HG03520 (cell line): ENCODE measurements at regions not wholly inside any gene's neighbourhood (a gene's known extent, or its start where the extent isn't known, plus 50 kb on each side); places are given as distances from the start of the nearest gene placed in this dataset.

Experiments
- ATAC-seq: cut with Tn5 transposase; IDR thresholded peaks from one replicate; pipeline ENCODE4 v1.9.1; 2021; ENCODE audit warnings: mild to moderate bottlenecking, moderate library complexity; ENCODE audit not compliant: unreplicated experiment

DNA sequence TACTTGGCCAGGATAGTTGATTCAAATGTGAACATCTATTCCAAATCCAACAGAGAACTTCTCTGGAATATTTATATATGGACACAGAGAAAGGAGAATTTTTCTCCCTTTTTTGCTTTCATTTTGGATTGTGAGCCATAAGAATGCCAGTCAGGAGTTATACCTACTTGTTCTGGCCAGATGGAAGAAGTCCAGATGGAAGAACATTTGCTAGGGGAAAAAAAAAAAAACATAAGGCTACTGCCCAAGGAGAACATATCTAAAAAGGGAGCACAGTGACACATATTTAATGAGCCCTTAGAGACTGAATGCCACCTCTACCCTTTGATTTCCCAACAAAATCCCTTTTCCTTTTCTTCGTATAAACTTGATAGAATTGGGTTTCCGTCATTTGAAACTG is 61.7 kb upstream of the PPP2R2B start:
- ATAC-seq, result no peak

DNA sequence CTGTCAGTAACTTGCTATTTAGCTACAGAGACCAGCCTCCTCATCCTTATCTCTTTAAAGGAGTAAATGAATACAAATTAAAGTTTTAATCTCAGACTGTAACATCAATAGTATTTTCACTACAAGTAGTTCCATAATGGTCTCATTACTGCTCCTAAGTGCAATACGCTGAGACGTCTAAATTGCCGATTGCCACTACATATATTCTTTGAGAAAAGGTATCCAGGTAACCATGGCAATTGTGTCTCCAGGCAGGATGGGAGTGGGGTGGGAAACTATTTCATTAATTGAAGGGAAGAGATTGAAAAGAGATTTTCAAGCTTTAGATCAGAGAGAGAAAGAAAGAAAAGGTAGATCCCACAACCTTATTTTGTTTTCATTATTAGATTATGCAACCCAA is 65.5 kb upstream of the PPP2R2B start:
- no peak for ATAC-seq

- no peak for ATAC-seq
Observed at GRCh38 chr5:146944764-146945616, 66.4 kb upstream of the PPP2R2B start.

- ATAC-seq, result no peak
Observed at GRCh38 chr5:146945617-146946084, 67.1 kb upstream of the PPP2R2B start.

- peak; percentile 71 for ATAC-seq
Observed at GRCh38 chr5:146947181-146947941, 68.8 kb upstream of the PPP2R2B start.

DNA sequence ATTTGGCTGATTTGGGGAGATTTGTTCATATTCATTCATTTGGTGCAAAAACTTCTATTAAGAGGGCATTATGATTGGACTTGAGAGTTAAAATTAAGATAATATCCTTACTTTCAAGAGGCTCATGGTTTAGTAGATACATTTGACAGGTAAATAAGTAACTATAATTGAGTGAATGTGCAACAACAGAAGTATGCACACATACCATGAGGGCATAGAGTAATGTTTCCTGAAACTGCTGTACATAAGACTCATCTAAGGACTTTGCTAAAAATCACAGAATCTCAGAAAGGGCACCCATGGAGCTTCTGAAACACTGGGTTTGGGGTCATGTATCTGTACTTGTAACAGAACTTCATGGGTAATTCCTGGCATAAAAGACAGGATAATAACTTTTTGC is 70.1 kb upstream of the PPP2R2B start:
- no peak for ATAC-seq

- no peak for ATAC-seq
Observed at GRCh38 chr5:146952168-146952567, 73.6 kb upstream of the PPP2R2B start.

DNA sequence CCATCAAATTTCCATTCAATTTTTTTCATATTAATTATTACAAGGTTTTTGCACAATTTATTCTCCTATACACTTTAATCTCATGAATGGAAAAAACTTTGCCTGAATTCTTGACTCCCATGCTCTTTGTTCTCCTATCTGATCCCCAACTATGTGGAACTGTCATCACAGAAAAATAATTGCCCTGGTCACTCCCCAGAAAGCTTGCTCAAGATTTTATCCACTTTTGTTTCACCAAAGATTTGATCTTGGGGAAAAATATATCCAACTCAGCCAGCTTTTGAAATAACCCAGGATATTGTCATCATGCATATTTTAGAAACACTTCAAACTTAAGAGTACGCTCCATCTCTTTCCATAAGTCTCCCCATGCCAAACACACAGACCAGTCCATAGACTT is 77.7 kb upstream of the PPP2R2B start:
- no peak for ATAC-seq

DNA sequence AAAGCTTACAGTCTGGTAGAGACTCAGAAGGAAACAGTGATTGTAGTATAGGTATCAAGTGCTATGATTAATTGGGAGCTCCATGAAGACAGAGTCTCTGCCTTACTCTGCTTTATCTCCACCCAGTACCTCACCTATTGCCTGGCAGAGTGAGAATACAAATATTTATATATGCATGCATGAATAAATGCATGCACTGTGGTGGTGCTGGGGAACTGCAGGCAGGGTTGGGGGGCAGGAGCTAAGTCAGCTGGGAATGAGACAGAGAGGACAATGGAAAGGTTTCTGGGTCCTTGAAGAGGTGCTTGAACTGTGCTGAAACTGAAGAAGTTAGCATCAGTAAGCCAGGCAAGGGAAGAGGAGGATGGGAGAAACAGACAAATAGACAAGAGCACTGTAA is 80.8 kb upstream of the PPP2R2B start:
- no peak for ATAC-seq

DNA sequence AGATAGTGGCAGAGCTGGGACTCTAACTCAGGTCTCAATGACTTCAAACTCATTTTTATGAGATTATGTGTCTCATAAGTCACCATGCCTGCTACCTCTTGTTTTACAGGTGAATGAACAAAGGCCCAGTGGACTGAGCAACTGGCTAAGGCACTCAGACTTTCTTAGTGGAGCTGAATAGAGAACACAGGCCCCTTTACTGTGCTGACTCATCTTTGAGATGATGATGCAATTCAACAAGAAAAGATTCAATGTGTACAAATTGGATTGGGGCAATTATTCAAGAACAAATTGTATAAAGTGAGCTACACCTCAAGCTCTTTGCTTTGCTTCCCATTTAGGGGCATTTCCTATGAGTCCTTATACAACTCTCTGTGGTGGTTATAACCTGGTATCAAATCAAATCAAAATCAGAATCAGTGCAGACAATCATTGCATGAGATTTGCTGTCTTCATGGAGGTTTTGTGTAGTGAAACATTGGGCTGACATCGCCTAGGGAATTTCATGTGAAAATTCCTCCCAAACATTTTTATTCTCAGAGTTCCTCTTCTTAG is 84.3 kb upstream of the PPP2R2B start:
- no peak for ATAC-seq

DNA sequence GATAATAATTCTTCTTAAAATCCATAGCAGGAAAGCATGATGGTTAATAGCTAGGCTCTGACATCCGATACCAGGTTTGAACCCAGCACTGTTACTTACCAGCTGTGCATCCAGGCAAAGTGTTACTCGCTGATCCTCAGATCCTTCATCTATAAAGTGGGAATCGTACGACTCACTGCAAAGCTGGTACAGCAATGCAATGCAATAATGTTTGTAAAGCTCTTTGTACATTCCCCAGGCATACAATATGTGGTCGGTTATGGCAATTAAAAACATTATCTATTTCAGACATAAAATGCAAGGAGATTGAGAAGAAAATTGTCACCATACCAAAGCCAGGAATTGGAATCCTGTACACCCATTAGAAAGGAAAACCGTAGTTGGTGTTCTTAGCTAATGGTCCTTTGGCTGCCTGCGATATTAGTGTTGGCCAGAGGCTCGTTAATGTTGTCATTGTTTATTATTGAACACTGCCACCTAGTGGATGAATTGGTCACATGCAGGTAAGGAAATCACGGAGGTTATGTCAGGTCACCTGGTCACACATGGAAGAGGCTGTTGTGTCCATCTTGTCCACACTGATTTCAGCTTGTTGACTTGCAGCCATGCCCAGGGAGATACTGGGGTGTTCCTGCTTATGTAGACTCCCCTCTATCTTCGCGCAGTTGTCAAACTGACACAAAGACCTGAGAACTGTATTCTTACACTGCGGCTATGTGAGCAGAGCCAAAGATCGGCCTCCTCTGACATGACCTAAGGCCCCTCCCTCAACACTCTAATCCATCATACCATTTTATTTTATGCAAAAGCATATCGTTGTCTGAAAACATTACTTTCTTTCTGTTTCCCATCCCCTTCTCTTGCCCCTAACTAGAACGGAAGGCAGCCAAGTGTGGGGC is 87.5 kb upstream of the PPP2R2B start:
- peak; percentile 98 for ATAC-seq

DNA sequence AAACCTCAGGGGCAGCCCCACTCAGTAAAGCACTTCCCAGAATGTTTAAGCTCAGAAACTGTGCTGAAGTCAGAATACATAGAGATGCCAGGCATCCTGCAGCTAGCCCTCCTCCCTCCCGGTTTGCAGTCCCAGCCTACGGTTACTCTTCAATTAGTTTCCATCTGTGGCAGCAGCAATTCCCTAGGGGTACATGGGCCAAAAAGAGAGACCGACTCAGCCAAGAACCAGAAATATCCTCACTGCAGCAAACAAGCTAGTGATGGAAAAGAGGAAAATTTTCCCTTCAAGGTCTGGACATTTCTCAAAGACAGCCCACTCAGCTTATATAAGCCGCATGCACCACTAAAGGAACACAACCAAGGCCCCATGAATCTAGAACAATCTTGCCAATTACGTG is 89.1 kb upstream of the PPP2R2B start:
- ATAC-seq, result no peak

DNA sequence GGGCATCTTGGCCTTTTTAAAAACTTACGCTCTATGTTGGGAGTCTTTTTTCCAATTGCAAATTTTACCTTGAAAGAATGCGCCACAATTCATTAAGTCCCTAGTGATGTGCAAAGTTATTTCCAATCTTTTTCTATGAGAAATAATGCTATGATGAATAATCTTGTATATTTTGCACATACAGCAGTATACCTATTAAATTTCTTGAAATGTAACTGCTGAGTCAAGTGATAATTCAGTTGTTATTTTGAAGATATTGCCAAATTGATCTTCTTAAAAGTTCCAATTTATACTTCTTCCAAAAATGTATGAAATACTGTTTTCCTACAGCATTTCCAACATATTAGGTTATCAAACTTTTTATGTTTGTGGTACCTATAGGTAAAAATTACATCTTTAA is 92.8 kb upstream of the PPP2R2B start:
- ATAC-seq, result no peak

DNA sequence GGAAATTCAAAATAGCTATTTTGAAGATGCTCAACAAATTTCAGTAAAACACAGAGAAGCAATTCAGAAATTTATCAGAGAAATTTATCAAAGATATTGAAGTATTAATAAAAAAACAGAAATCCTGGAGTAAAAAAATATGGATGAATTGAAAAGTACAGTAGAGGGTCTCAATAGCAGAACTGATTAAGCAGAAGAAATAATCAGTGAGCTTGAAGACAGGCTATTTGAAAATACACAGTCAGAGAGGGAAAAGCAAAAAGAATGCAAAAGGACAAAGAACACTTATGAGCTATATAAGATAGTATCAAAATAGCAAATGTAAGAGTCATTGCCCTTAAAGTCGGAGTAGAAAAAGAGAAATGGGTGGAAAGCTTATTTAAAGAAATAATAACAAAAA is 107.9 kb upstream of the PPP2R2B start:
- ATAC-seq, result no peak

GRCh38 chr5:146993876-146994530 is 115.4 kb upstream of the PPP2R2B start:
- ATAC-seq, result no peak

DNA sequence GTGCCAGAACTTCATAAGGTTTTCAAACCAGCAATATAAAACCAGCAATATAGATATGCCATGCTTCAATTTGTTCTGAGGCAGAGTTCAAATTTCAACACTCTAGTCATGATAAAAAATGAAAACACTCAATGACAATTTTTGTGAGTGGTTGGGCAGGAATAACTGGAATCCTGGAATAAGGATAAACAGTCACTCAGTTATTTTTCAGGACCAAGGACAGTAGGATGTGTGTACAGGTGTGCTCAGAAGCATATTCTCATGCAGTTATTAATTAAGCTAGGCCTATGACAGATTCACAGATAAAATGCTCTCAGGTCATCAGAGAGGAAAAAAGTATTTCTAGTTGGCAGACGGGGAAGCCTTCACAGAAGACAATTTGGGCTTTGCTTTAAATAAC is 117.3 kb upstream of the PPP2R2B start:
- ATAC-seq, result no peak

DNA sequence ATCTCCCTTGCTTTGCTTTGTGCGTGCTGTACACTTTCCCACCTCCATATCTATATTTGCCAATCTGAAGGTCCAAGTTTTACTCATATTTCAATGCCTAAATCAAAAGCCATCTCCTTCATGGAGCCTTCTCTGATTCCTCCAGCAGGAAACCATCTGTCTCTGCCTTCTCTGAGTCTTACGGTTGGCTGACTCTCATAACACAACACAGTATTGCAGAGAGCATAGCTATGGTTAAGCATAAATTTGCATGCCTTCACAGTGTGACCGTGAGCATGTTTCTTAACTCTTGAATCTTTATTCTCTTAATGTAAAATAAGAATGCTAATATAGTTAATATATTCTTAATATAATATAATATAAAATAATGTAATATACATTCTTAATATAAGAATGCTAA is 136.8 kb upstream of the PPP2R2B start:
- ATAC-seq, result no peak

DNA sequence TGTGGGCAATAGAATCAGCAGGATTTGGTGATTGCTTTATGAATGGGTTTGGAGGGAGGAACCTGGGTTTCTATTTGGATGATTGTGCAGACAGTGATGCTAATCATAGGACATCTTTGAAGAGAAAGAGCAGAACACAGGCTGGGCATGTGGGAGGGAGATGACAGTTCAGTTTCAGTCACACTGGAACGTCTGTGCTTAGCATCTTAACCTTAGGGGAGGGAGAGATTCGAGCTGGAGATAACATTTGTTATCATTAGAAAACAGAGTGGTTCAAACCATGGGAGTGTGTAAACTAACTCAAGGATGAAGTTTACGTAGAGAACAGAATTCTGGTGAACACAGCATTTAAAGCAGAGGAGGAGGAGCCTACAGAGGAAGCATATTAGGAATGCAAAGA is 138.6 kb upstream of the PPP2R2B start:
- no peak for ATAC-seq

- no peak for ATAC-seq
Observed at GRCh38 chr5:147017621-147018020, 139.1 kb upstream of the PPP2R2B start.

GRCh38 chr5:147018812-147019211 is 140.3 kb upstream of the PPP2R2B start:
- ATAC-seq, result no peak
